GM18505 (cell line): ENCODE measurements at regions not wholly inside any gene's neighbourhood (a gene's known extent, or its start where the extent isn't known, plus 50 kb on each side); places are given as distances from the start of the nearest gene placed in this dataset.
"Not testable (repeated sequence)": the region's sequence is repeated elsewhere in the genome, so short reads cannot be mapped to it uniquely, and the experiment has no call there.

Experiments used
- ATAC-seq: cut with Tn5 transposase; IDR thresholded peaks from one replicate; pipeline ENCODE4 v1.9.1; 2021; ENCODE audit not compliant: unreplicated experiment

- ATAC-seq: not testable (repeated sequence)
Observed at GRCh38 chr15:21024235-21024987, 158.3 kb upstream of the POTEB2 start.

DNA sequence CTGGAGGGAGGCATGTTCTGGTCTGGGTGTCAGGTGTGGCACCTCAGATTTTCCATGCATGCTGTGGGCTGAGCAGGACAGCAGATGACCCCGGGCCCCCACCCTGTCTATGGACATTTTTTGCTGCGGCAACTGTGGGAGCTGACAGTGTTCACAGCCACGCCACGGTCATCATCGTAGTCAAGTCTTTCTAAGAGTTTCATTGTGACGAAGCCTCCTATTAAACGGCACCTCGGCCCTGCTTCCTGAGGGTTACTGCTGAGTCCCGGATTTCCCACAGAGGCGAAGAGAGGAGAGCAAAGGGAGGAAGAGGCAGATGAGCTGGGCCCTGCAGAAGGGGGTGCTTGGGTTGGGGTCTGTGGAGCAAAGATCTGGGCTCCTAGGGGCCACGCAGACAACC lies 152.1 kb upstream of the POTEB2 start:
- ATAC-seq: not testable (repeated sequence)

DNA sequence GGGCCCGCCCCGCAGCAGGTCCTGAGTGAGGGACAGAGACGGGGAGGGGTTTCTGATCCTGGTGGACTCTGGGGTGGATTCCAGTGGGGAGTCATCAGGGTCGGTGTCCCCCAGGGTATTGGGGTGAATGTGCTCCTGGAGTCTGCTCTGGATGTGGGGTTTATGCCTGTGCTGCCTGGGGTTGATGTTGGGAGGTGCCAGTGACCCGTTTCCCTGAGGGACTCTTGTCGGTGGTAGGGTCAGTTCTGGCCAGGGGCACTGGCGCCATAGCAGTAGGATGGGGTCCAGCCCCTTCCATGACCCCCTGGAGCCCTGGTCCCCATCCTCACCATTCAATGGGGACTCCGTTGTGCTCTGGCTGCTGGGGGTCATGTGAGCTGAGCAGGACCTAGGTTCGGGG lies 151.2 kb upstream of the POTEB2 start:
- not testable (repeated sequence) for ATAC-seq

GRCh38 chr15:21016589-21016988 lies 150.5 kb upstream of the POTEB2 start:
- ATAC-seq: not testable (repeated sequence)

GRCh38 chr15:21015171-21015570 lies 149.1 kb upstream of the POTEB2 start:
- not testable (repeated sequence) for ATAC-seq

DNA sequence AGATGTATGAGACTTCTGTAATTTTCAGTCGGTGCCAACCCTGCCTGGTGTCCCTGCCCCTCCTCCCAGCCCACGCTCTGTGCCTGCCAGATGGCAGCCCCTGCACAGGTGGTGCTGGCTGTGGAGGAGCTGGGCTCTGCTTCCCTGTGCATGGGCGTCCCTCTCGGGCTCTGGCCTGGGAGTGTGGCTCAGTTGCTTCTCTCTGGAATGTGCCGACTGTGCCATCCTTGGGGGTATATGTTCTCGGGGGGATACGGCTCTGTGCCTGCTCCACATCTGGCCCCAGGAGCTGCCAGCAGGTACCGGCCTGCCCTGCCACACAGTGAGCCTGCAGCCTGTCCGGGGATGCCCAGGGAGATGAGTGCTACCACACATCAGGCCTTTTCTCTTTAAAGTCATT lies 147.2 kb upstream of the POTEB2 start:
- not testable (repeated sequence) for ATAC-seq

GRCh38 chr15:21009651-21010050 lies 143.5 kb upstream of the POTEB2 start:
- not testable (repeated sequence) for ATAC-seq

DNA sequence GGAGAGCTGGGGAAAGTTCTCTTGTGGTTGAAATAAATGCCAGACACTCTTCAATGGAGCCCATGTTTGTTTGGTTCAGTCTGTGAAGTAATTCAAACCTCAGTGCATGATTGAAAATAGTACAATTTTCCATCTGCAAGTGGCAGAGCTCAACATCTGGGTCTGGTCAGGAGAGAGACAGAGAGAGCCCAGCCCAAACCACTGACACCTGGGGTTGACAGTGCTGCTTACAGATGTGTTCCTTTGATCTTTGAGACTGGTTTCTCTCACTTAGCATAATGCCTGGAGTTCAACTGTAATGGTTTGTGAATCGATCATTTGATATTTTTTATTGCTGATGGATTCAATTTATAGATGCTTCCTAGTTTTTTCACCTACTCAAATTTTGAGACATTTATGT lies 137.3 kb upstream of the POTEB2 start:
- ATAC-seq: not testable (repeated sequence)

DNA sequence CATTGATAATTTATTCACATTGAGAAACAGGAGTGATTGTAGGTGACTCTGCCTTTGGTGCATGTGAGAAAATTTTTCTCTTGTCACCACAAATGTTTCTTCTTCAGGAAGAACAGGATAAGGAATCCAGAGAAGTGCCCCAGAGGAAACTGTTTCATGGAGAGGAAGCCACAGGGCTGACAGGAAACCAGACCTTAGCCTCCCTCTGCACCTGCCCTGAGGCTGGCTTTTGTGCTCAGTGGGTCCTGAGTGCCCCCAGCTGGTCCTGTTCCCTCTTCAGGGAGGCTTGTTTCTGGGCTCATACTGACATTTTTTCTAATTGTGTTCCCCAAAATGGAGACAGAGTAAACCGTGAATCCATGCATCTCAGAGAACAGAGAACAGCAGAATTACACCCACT lies 135.8 kb upstream of the POTEB2 start:
- ATAC-seq: not testable (repeated sequence)

DNA sequence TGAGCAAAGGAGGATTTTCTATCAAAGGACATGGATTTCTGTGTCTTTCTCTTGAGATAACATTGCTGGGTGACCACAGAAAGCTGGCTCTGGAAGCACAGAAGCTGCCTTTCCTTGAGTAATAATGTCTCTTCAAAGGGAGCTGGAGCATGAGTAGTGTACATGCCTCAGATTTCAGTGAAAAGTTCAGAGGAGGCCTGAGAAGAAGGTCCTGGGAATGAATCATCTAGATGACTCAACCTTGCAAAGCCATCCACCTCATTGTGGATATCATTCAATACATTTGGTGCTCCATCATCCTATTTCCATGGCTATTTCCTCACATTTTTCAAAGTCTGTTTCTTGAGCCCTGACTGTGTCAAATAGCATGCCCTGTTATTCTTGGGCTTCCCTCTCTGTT lies 125.6 kb upstream of the POTEB2 start:
- not testable (repeated sequence) for ATAC-seq

DNA sequence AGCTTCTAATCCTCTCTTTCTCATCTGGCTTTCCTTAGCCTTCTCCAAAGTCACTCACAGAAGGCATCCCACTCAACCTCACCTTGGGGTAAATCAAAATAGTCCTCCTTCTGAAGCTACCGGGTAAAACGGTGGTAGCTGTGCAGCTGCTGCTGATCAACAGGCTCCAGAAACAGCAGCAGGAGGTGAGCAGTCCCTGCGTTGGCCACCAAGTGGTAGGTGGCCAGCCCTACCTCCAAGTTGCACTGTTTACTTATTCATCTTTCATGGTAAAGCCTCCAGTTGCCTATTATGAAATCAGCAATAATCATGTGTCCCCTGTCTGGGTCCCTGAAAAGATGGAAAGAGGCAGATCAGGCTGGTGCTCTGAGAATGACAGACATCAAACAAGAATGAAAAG lies 125.1 kb upstream of the POTEB2 start:
- not testable (repeated sequence) for ATAC-seq

GRCh38 chr15:20986775-20987174 lies 120.7 kb upstream of the POTEB2 start:
- ATAC-seq: not testable (repeated sequence)

DNA sequence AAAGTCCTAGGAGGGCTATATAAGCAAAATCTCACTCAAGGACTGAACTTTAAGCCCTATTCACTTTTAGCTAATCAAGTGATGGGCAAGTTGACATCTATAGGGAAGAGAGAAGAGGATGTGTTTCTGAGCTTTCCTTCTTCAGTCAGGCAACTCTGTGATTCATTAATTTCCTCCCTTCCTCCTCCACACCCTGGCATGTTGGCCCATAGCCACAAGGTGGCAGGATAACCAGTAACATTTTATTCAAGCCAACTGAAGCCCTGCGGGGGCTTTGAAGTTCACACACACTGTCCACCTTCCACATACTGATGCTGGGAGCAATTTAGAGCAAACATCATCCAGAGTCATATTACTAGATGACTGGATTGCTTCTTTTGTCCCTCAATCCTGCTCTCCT lies 111.9 kb upstream of the POTEB2 start:
- ATAC-seq: peak; percentile 78

DNA sequence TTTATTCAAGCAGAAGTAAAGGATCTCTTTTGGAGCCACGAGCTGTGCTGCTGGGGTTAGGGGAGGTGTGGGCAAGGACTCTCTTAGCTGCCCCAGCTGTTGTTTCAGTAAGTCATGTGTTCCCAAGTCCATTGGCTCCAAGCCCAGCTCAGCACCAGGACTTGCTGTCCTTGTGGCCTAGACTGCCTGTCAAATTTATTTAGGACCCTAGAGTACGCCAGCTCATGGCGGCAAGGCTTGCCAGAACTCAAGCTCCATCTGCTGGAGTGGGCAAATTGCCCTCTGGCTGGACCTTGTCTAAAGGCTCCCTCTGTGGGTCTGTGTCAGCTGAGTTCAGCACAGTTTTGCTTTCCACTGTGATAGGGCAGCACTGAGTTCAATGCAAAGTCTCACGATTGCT lies 106.6 kb upstream of the POTEB2 start:
- not testable (repeated sequence) for ATAC-seq

GRCh38 chr15:20959299-20959698 lies 93.2 kb upstream of the POTEB2 start:
- ATAC-seq: not testable (repeated sequence)

GRCh38 chr15:20929322-20929721 lies 63.2 kb upstream of the POTEB2 start:
- ATAC-seq: not testable (repeated sequence)
